PC-9 (cell line): ENCODE measurements at regions not wholly inside any gene's neighbourhood (a gene's known extent, or its start where the extent isn't known, plus 50 kb on each side); places are given as distances from the start of the nearest gene placed in this dataset.

Source experiments
- EZH2 ChIP-seq: fragments of 200-600 bp; sonication (generic); IDR thresholded peaks from 2 replicates; pipeline ENCODE4 v1.8.0; 2017; ENCODE audit warnings: antibody characterized with exemption, low read depth
- TF ChIP-seq, protein P1 (sequence below): fragments of 200-600 bp; sonication (generic); conservative IDR thresholded peaks from 2 replicates; pipeline ENCODE4 v1.6.1; 2017; ENCODE audit warnings: mixed run types, antibody characterized with exemption, mild to moderate bottlenecking, moderate library complexity

DNA sequence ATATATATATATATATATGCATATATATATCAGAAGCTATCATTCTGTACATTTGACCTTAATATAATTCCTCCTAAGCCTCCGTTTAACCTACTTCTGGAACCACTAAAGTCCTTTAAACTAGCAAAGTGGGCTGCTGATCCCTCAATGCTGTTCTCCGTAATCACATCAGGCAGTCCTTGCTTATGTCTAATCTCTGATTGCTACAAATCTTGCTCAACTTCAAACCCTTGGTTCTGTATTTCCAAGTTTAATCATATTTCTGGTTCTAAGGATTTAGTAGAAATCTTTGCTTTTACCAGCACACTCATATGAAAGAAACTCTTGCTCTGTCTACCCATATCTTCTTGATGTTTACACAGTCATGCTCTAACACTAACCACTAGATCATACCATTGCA, 91.5 kb upstream of the GALNT13 start:
- TF ChIP-seq, protein P1, sequence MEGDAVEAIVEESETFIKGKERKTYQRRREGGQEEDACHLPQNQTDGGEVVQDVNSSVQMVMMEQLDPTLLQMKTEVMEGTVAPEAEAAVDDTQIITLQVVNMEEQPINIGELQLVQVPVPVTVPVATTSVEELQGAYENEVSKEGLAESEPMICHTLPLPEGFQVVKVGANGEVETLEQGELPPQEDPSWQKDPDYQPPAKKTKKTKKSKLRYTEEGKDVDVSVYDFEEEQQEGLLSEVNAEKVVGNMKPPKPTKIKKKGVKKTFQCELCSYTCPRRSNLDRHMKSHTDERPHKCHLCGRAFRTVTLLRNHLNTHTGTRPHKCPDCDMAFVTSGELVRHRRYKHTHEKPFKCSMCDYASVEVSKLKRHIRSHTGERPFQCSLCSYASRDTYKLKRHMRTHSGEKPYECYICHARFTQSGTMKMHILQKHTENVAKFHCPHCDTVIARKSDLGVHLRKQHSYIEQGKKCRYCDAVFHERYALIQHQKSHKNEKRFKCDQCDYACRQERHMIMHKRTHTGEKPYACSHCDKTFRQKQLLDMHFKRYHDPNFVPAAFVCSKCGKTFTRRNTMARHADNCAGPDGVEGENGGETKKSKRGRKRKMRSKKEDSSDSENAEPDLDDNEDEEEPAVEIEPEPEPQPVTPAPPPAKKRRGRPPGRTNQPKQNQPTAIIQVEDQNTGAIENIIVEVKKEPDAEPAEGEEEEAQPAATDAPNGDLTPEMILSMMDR = no peak
- TF ChIP-seq EZH2 = no peak
